ENCODE measurements at regions not wholly inside any gene's neighbourhood (a gene's known extent, or its start where the extent isn't known, plus 50 kb on each side); places are given as distances from the start of the nearest gene placed in this dataset.
"Not testable (repeated sequence)": the region's sequence is repeated elsewhere in the genome, so short reads cannot be mapped to it uniquely, and the experiment has no call there.

GRCh38 chrX:34404386-34405070 is 252.6 kb downstream of the TMEM47 start:
- no peak for DNase-seq (ENCODE audit: low spot score)

- no peak for DNase-seq (ENCODE audit: low spot score)
Observed at GRCh38 chrX:34401411-34401810, 255.7 kb downstream of the TMEM47 start.

- DNase-seq (ENCODE audit: low spot score), result no peak
Observed at GRCh38 chrX:34382416-34382815, 250.3 kb upstream of the FAM47A start.

GRCh38 chrX:34381241-34381640 is 249.1 kb upstream of the FAM47A start:
- DNase-seq (ENCODE audit: low spot score), result no peak

GRCh38 chrX:34379891-34380290 is 247.8 kb upstream of the FAM47A start:
- DNase-seq (ENCODE audit: low spot score), result no peak

GRCh38 chrX:34377645-34378044 is 245.5 kb upstream of the FAM47A start:
- no peak for DNase-seq (ENCODE audit: low spot score)

- no peak for DNase-seq (ENCODE audit: low spot score)
Observed at GRCh38 chrX:34371754-34372153, 239.6 kb upstream of the FAM47A start.

- peak; percentile 2 for DNase-seq (ENCODE audit: low spot score)
Observed at GRCh38 chrX:34365471-34365870, 233.4 kb upstream of the FAM47A start.

- DNase-seq (ENCODE audit: low spot score), result no peak
Observed at GRCh38 chrX:34350561-34351335, 218.6 kb upstream of the FAM47A start.

GRCh38 chrX:34343001-34343400 is 210.9 kb upstream of the FAM47A start:
- DNase-seq (ENCODE audit: low spot score), result no peak

- no peak for DNase-seq (ENCODE audit: low spot score)
Observed at GRCh38 chrX:34341814-34342213, 209.7 kb upstream of the FAM47A start.

GRCh38 chrX:34341258-34341657 is 209.1 kb upstream of the FAM47A start:
- no peak for DNase-seq (ENCODE audit: low spot score)

- DNase-seq (ENCODE audit: low spot score), result no peak
Observed at GRCh38 chrX:34338046-34338445, 205.9 kb upstream of the FAM47A start.

GRCh38 chrX:34335376-34335775 is 203.3 kb upstream of the FAM47A start:
- DNase-seq (ENCODE audit: low spot score), result not testable (repeated sequence)

- peak; percentile 2 for DNase-seq (ENCODE audit: low spot score)
Observed at GRCh38 chrX:34332334-34332733, 200.2 kb upstream of the FAM47A start.

GRCh38 chrX:34325460-34325859 is 193.3 kb upstream of the FAM47A start:
- peak; percentile 1 for DNase-seq (ENCODE audit: low spot score)

- not testable (repeated sequence) for DNase-seq (ENCODE audit: low spot score)
Observed at GRCh38 chrX:34320424-34320823, 188.3 kb upstream of the FAM47A start.

- DNase-seq (ENCODE audit: low spot score), result peak; percentile 58
Observed at GRCh38 chrX:34300871-34301270, 168.8 kb upstream of the FAM47A start.

- DNase-seq (ENCODE audit: low spot score), result no peak
Observed at GRCh38 chrX:34299451-34299967, 167.4 kb upstream of the FAM47A start.

GRCh38 chrX:34294665-34295064 is 162.6 kb upstream of the FAM47A start:
- no peak for DNase-seq (ENCODE audit: low spot score)

- no peak for DNase-seq (ENCODE audit: low spot score)
Observed at GRCh38 chrX:34288782-34289181, 156.7 kb upstream of the FAM47A start.

GRCh38 chrX:34279866-34280560 is 147.9 kb upstream of the FAM47A start:
- no peak for DNase-seq (ENCODE audit: low spot score)
